NCI-H460 (cell line): ENCODE measurements at regions not wholly inside any gene's neighbourhood (a gene's known extent, or its start where the extent isn't known, plus 50 kb on each side); places are given as distances from the start of the nearest gene placed in this dataset.
"Not testable (repeated sequence)": the region's sequence is repeated elsewhere in the genome, so short reads cannot be mapped to it uniquely, and the experiment has no call there.

Experiments
- DNase-seq: peaks from one replicate; pipeline ENCODE4 v3.0.0-alpha.2; 2016; ENCODE audit warnings: low read depth; ENCODE audit errors: extremely low read depth

GRCh38 chr21:21845901-21846300, 847.7 kb downstream of the NCAM2 start:
- DNase-seq, result no peak

DNA sequence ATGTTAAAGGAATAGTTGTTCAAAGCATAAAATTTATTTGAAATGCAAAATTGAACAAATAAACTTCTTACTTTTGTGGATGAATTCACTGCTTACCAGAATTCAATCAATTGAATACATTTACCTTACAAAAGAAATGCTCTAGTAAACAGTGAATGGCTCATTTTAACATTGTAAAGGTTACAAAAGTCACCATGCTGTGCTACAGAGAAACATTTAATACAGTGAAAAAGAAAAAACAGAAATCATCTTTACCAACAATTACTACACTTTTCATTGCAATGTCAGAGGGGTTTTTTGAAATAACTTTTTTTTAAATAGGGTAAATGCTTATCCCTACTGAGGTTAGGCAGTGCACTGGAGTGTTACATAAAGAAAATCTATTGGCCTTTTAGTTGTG, 853.0 kb downstream of the NCAM2 start:
- no peak for DNase-seq

- DNase-seq, result no peak
Observed at GRCh38 chr21:21851657-21852056, 853.4 kb downstream of the NCAM2 start.

DNA sequence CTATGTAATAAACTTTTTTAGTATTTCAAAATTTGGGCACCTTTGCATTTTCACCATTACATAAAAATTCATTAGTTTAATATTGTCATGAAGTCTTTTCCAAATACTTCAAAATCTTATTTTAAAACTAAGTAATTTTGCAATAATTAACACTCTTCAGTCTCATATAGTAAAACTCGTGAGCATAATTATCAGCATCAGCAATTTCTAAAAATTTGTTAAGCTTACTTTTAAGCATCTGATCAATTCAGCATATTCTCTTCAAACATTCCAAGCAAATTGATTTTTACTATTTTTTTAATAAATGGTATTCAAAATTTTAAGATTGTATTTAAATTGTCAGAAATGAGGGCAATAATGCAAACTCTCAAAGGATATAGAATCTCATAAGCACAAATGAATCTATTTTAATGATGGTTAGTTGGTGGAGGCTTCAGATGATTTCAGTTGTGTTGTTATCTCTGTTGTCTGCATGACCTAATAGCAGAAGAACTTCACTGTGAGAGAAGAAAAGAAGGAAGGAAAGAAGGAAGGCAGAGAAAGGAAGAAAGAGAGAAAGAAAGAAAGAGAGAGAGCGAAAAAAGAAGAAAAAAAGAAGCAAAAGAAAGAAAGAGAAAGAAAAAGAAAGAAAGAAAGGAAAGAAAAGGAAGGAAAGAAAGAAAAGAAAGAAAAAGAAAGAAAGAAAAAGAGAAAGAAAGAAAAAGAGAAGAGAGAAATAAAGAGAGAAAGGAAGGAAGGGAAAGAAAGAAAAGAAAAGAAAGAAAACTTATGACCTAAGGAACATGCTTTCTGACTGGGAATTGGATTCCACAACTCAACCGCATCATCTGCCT, 860.5 kb downstream of the NCAM2 start:
- DNase-seq, result no peak

DNA sequence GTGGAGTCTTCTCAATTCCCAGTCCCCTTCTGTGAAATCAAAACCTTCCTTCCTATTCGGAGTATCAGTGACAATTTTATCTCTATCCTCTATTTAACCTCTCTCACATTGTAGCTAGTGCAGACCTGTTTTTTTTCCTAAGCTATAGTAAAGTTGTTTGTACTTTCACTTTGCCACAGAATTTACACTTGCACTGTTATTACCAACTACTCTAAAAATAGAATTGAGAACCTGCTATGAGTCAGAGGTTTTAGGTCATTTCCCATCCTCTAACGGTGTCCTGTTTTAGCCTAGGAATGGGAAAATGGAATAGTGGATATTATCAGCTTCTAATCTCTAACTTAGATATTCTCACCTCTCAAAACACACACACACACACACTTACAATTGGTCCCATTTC, 862.7 kb downstream of the NCAM2 start:
- peak; percentile 3 for DNase-seq

DNA sequence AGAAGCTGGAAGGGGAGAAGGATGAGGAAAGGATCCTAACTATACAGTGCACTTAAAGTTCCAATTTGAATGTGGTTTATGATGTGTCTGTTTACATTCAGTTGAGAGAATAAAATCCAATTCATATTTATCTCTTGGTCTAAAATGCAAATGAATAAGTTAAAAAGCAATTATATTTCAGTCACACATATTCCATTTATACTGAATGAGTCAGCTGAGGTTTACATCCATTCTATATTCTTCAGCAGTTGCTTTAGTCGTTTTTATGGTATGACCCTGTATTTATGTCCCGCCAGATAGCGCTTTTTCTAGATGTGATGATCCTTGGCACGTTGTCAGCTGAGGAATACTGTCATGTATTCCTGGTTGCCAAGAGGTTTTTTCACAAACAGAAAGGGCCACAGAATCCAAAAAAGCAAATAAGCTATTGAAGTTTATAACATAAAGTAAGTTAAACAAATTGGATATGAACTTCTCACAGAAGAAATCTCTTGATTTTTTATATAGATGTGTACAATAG, 866.2 kb downstream of the NCAM2 start:
- DNase-seq, result no peak

- DNase-seq, result no peak
Observed at GRCh38 chr21:21897275-21897883, 899.2 kb downstream of the NCAM2 start.

DNA sequence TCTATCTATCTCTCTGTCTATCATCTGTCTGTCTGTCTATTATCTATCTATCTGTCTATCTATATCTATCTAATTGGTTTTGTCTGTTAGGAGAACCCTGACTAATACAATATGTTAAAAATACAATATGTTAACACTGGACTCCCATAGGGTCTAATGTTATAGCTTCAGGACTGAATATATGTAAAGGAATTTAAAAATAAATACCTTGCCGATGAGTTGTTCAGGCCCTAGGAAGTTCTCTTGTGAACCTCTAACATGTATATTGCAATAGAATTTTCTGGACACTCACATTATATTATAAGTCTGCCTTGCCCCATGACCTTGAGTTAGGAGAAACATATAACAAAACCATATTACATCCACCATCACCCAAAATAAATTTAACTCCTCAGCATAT, 900.6 kb downstream of the NCAM2 start:
- no peak for DNase-seq

DNA sequence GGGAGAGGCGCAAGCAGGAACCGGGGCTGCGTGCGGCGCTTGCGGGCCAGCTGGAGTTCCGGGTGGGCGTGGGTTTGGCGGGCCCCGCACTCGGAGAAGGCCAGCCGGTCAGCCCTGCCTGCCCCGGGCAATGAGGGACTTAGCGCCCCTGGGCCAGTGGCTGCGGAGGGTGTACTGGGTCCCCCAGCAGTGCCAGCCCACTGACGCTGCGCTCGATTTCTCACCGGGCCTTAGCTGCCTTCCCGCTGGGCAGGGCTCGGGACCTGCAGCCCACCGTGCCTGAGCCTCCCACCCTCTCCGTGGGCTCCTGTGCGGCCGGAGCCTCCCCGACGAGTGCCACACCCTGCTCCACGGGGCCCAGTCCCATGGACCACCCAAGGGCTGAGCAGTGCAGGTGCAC, 904.2 kb downstream of the NCAM2 start:
- DNase-seq, result not testable (repeated sequence)

DNA sequence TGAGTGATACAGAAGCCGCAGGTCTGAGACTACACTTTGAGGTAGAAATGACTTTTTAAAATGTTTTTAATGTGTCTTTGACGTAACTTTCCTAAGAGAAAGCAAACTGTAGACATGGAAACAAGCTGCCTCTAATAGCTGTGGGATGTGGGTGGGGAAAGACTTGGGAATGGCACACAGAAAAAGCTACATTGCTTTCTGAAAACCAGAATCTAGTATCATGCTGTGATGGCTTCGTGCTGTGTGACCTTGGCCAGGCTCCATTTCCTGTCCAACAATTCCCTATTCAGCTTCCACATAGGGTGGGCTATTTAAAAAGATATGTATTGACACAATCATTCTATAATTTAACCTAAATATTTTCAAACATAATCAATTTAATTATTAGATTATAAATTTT, 909.1 kb downstream of the NCAM2 start:
- DNase-seq, result no peak

GRCh38 chr21:21915816-21916215, 917.6 kb downstream of the NCAM2 start:
- no peak for DNase-seq

- DNase-seq, result peak; percentile 20
Observed at GRCh38 chr21:21921410-21922232, 923.4 kb downstream of the NCAM2 start.

GRCh38 chr21:21929226-21929625, 931.0 kb downstream of the NCAM2 start:
- DNase-seq, result no peak

GRCh38 chr21:21929789-21930188, 931.6 kb downstream of the NCAM2 start:
- DNase-seq, result no peak

- no peak for DNase-seq
Observed at GRCh38 chr21:21952566-21952965, 954.4 kb downstream of the NCAM2 start.

DNA sequence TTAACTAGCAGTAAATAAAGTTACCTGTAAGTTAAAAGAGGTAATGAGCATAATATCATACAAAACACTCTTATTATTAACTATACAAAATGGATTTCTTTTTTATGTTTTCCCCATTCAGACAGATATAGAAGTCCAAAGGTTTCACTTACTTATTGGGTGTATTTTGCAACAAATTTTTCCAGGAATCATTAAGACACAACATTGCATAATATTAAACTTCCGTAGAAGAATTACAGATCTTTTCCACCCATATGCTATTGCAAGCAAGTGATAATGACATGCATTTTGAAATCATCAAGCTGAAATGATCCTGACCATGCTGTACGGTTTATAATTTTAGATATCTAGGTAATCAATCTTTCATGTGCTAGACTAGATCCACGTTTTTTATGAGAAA, 957.0 kb downstream of the NCAM2 start:
- DNase-seq, result no peak

DNA sequence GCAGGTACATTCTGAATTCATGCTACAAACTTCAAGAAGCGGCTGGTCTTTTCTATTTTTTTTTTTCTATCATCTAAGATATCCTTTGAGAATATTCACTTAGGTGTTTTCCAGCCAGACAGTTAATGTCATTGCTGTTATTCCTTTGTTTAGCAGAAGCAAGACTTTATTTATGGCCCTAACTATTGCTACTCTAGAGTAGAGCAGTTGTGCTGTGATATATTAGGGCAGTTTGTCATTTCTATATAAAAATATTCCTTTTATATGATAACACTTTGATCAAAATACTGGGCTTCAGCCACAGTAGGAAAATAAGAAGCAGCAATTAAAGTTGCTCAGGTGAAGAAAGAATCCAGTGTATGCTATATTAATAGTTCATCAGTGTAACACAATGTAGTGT, 959.3 kb downstream of the NCAM2 start:
- DNase-seq, result no peak

DNA sequence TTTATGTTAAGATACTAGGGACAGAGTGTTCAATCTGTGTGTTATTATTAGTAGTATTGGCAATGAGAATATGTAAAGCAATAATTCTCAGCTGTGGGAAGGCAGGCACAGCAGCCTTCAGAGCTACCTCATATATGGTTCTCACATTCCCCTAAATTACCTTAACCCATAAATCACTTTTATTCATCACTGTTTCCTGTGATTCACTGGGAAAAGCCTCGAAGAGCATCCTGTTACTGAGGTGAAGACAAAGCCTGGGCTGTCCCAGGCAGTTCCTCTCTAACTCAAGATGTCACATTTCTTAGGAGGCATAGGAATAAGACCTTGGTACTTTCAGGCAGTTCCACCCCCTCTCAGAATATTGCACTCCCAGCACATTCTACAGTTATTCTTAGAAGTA, 965.7 kb downstream of the NCAM2 start:
- DNase-seq, result no peak

GRCh38 chr21:21968810-21969209, 970.6 kb downstream of the NCAM2 start:
- no peak for DNase-seq

DNA sequence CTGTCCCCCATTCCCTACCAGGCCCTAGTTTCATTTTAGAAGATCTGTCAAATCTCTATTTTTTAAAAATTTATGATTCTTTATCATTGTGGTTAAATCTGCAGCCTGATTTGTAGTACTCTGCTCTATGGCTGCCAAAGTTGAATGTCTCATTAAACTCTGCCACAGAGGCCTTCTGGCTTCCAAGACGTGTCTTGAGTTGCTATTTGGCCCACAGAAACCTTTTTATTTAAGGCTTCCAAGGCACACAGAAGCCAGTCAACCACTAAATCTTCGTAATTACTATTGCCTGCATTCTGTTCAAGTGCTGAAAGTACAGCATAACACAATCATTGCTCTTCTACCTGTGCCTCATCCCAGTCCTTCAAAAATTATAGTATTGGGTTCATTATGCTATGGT, 971.0 kb downstream of the NCAM2 start:
- no peak for DNase-seq

- DNase-seq, result no peak
Observed at GRCh38 chr21:21971384-21971783, 973.2 kb downstream of the NCAM2 start.
